ENCODE measurements at regions not wholly inside any gene's neighbourhood (a gene's known extent, or its start where the extent isn't known, plus 50 kb on each side); places are given as distances from the start of the nearest gene placed in this dataset.

DNA sequence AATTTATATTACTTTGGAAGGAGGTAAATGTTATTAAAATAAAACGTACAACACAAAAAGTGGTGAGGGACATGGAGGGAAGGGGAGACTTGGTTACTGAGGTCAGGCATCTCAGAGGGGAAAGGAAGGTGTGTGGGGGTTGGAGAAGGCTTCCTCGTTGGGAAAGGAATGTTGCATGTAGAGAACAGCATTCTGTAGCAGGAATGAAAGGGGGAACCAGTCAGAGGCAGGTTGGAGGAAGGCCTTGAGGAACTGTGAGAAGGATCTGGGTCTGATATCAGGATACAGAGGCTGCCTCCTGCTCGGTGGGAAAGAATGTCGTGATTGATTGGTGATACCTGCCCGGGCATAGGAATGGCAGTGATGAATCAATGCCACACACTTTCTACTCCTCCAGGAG lies 103.3 kb upstream of the ZFHX3 start:
- no peak for TF ChIP-seq CTCF (IDR thresholded peaks at IDR 0.05)
- no peak for TF ChIP-seq POLR2AphosphoS5 (IDR thresholded peaks at IDR 0.05; ENCODE audit: low read depth, low read length)
- TF ChIP-seq REST (IDR thresholded peaks at IDR 0.05; ENCODE audit: insufficient read depth in 1 of 2, low read depth in 2 of 2, low read length in 1 of 2): no peak
- TF ChIP-seq SIN3A (IDR thresholded peaks at IDR 0.05; ENCODE audit: borderline replicate concordance, insufficient read depth, low read depth, low read length): no peak
- TF ChIP-seq TCF7L2 (IDR thresholded peaks at IDR 0.05; ENCODE audit: low read depth, low read length): no peak

Data from Panc1 (cell line).